Adipose tissue (tissue), 3 donors: ENCODE measurements at regions not wholly inside any gene's neighbourhood (a gene's known extent, or its start where the extent isn't known, plus 50 kb on each side); places are given as distances from the start of the nearest gene placed in this dataset.

Experiments used
- H3K27ac ChIP-seq: one replicate; pipeline ENCODE4 v1.5.1; 2013; ENCODE audit warnings: low read depth, low read length
- WGBS, 3 donors: extraction: QIAGEN DNeasy Blood & Tissue Kit; methylation state at CpG; one replicate each; pipeline ENCODE4 v1.1.7; 2013; 5-methylcytosine and 5-hydroxymethylcytosine counted together
- donor health status: healthy with polysubstance abuse.
- donor health status: Bipolar disorder and iron deficiency.
- donor health status: healthy.

DNA sequence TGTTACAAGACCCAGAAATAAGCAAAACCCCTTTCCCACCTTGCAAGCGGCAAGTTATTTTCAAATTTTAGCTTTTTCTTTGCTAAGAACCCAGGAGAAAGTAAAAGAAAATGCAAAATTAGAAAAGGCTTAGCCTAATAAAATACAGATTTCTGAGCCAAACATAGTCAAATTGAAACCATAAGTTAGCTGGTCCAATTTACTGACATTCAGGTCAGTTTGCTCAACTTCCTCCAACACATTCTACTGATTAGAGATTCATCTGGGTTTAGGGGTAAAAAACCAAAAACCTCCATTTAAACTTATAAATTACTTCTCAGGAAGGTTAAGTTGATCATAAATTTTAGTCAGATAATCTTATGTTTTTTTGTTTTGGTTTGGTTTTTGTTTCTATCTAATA is 701.8 kb upstream of the CXADR start:
- whole genome bisulfite sequencing, 3 donors = 90 to 94% (median 91%) methylated on average over 1 of the region's 1 CpG

DNA sequence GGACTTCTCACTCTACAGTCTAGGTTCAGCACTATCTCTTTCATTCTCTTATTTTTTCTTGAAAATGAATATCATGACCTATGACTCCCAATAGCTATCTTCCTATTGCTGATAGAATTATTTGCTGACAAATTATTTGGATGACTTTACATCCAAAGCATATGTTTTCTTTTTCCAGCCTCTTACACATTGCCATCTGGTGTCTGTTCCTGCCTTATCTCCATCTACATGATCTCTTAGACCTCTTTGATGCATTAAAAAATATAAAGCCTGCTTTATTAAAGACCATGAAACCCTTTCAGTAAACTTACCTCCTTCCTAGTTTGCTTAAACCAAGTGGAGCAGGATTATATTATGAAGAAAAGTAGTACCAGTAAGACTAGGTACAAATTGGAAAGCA is 700.9 kb upstream of the CXADR start:
- no peak overlapping the region for H3K27ac ChIP-seq

More for the DNA sequence above, 701.8 kb upstream of the CXADR start:
- no peak overlapping the region for H3K27ac ChIP-seq

DNA sequence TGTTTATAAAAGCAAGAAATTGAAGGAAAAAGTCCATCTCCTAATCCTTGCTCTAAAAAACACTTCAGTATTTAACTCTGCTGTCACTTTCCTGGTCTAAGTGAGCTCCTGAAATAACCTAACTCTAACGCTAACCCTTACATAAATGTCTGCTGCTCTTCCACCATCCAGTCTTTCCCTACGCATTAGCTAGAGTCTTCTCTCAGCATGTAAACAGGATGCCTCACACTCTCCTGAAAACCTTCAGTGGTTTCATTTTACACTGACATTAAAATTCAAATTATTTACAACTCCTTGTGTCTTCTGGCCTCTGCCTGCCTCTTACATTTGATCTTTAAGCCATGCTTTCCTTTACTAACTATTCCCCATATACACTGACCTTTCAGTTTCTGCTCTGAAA is 697.6 kb upstream of the CXADR start:
- 84 to 88% (median 87%) methylated on average over 2 of the region's 2 CpGs for WGBS, 3 donors
- no peak overlapping the region for H3K27ac ChIP-seq

DNA sequence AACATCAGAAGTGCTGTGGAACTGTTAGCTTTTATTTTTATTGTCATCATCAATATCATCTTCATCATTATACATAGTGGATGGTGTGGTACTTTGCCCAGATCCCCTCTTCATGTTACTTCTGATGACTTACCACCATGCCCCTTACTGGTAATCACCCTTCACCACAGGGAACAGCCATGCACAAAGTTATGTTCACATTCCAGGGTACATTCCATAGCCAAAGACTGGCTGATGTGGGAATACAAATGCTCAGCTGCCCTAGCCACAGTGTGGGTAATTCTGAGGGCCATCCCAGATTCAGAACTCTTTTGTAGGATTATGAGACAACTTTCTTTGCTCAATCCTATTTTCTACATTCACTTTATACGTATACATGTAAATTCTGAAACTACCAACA is 691.3 kb upstream of the CXADR start:
- H3K27ac ChIP-seq = no peak overlapping the region
- 91 to 95% (median 92%) methylated on average over 1 of the region's 1 CpG for WGBS, 3 donors

DNA sequence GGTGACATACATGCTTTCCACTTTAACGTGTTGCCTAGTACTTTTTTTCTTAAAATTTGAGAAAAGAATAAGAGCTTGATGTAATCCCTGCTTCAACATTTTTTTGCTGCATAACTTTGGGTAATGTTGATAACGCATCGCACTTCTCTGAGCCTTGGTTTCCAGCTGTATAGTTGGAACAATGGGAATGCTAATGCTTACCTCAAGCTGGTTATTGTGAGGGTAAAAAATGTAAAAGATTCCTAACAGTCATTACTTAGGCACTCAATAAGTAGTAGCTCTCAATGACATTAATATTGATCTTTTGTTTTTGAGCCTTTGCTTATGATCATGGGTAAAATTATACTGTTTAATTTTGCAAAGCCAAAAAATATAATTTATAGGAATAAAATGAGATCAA is 683.3 kb upstream of the CXADR start:
- WGBS, 3 donors = 72 to 74% (median 74%) methylated on average over 3 of the region's 3 CpGs
- H3K27ac ChIP-seq = no peak overlapping the region

DNA sequence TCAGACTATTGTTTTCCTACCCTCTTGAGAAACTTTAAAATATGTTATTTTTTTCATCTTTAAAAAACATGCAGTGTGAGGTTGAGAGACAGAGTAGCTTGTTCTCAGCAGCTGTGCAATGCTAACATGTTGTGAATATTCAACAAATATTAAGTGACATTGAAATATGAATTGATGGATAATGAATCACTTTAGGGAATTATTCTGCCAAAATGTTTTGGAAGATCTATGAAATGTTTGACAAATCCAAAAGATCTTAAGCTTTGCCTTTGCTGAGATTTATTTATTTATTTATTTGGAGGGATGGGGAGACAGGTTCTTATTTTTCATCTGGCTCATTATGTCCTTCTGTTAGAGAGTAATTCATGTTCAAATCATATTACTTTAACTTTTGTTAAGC is 680.1 kb upstream of the CXADR start:
- H3K27ac ChIP-seq = no peak overlapping the region

DNA sequence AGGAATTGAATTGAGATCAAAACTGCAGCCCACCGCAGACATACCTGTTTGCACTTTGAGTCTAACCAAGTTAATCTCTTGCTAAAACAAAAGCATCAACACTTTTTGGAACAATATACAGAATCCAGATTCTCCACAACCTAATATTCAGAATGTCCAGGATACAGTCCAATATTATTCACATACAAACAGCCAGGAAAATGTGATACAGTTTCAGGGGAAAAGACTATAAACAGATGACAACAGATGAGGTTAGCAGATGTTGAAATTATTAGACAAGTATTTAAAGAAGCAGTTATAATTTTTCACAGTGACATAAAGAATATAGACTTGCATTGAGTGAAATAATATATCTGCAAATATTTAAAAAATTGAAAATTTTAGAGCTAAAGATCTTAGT is 678.1 kb upstream of the CXADR start:
- no peak overlapping the region for H3K27ac ChIP-seq
- 81 to 100% (median 88%) methylated on average over 1 of the region's 1 CpG for WGBS, 3 donors

DNA sequence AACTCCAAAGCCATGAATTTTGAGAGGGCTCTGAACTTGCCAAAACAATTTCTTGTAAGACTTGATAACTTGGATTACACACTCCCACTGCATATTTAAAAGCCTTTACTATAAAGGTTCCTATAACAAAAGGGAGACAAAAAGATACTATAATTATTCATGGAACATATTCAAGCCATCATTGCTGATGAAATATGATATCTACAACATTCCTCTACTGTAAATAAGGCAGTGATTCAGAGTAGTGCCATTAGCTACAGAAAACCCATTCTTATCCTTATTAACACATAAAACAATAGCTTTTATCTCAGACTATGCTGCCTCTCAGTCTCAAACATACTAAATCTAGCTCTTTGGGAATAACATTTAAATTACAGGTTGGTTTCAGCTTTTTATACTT is 675.5 kb upstream of the CXADR start:
- no peak overlapping the region for H3K27ac ChIP-seq

DNA sequence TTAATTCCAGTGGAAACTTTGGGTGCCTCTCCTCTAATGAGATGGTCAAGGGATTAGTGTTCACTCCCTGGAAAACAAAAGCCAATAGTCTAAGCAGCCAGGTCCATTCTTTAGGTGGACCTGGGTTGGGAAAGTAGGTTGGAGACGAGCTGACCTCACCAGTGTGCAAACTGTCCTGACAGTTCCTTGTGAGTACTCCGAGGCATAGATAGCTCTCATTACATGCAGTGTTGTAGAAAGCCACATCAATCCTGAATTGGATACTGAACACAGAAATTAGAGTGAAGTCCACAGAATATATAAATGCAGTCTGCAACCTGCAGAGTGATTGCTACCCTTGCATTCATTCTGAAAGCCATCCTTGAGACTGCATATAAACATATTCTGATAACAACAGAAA is 675.1 kb upstream of the CXADR start:
- H3K27ac ChIP-seq = no peak overlapping the region
- 47 to 68% (median 68%) methylated on average over 2 of the region's 2 CpGs for WGBS, 3 donors

DNA sequence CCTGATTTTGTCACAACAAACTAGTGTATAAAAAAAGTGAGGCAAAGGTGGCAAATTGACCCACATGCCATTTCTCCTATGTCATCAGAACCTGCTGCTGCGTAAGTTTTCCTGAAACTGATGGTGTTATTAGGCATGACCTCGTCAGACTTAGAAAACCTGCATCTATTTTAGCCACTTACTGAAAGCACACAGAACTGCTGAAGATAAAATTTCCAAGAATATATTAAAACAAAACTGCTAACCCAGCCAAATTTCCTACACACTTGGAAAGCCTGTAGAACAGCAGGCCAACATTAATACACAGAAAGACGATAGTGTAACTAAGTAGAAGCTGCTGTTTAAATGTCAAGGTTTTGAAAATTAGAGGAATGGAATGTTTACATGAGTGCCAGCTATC is 674.5 kb upstream of the CXADR start:
- no peak overlapping the region for H3K27ac ChIP-seq
- WGBS, 3 donors = 26 to 48% (median 43%) methylated on average over 3 of the region's 3 CpGs

DNA sequence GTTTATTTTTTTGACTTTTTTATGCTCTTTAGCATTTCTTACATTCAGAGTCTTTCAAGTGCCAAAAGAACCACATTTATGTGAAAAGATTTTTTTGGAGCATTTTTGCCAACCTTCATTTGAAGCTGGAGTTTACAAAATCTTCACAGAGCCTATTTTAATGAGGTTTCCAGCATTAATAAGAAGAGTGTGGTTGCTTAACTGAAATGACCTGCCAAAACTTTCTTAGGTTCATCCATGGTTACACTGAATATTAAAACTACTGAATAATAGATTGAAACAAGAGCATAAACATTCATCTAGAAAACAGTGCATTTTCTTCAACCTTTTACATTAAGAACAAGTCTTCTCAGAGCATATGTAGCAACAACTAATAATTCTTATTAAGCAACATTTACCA is 672.3 kb upstream of the CXADR start:
- H3K27ac ChIP-seq = no peak overlapping the region

DNA sequence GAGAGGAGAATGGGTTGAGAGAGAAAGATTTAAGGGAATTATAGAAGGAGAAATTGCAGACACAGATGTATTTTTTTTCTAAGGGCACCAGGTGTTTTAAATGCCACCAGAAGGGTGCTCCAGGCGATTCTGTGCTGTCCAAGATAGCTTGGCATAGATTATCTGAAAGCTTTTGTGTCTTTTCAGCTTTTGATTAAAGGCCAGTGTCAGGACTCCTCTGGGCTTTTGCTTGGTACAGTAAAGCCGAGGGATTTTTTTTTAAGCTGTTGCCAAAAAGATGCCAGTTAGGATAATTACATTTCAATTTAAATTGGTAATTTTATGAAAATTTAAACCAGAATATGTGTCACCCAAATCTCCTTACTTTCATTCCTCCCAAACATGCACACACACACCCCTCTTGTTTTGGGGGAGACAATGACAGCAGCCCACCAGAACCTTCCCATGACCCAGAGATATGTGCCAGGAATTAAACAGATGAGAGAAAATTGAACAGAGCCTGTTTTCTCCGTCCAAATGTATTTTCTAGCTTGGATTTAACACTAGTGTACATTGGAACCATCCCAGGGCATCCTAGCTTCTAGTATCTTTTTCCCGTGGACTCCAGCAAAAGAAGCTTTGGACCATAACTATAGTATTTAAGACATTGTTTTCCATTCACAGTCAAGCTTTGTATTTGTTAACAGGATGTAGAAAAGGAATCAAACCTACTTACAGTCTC is 670.7 kb upstream of the CXADR start:
- no peak overlapping the region for H3K27ac ChIP-seq
- 59 to 64% (median 61%) methylated on average over 4 of the region's 4 CpGs for WGBS, 3 donors

DNA sequence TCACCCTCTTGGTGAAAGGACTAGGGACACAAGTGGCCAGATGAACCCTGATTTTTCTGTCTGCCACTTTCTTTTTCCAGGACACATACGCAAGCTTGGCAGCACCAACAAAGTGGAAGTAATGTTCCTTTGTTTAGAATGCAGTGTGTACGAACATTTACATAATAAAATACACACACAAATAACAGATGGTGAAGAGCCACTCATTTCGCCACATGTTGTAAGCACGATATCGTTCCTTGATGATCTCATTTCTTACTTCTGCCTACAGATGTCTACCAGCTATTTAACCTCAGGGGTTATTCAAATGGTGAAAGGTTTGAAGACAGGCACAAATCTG is 670.2 kb upstream of the CXADR start:
- H3K27ac ChIP-seq = no peak overlapping the region
- 80 to 83% (median 83%) methylated on average over 5 of the region's 5 CpGs for WGBS, 3 donors

DNA sequence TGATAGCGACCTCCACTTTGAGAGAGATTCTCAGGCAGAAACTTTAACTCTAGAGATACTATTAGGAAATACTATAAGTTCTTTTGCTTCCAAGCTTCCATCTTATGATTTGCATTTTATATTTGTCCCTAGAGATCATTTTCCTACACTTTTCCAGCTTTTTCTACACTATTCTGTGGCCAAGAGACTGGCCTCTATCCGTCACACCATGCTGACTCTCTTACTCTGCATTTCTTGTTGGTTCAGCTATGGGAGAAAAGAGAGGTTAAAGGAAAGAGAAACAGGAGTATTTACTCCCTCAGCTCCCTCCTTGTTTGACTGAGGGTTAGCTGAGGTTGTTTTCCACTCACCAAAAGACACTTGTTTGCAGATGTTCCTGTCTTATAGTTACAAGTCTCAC is 665.6 kb upstream of the CXADR start:
- no peak overlapping the region for H3K27ac ChIP-seq
- 74 to 78% (median 76%) methylated on average over 2 of the region's 2 CpGs for WGBS, 3 donors

DNA sequence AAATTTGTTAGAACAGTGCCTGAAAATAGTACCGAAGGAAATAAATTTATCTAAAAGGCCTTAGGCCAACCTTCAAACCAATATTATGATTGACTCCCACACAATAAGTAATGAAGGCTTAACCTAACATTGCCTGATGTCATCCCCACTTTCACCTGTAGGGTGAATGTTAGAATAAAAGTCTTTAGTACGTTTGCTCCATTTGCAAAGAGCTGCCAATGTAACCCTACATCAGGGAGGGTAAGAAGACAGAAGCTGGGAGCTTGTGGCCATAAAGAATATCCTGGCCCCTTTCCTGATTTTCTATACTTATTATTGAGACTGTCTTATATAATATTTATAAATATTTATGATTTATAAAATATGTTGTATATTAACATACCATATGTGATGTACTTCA is 661.8 kb upstream of the CXADR start:
- no peak overlapping the region for H3K27ac ChIP-seq
- 70 to 82% (median 71%) methylated on average over 2 of the region's 2 CpGs for WGBS, 3 donors

DNA sequence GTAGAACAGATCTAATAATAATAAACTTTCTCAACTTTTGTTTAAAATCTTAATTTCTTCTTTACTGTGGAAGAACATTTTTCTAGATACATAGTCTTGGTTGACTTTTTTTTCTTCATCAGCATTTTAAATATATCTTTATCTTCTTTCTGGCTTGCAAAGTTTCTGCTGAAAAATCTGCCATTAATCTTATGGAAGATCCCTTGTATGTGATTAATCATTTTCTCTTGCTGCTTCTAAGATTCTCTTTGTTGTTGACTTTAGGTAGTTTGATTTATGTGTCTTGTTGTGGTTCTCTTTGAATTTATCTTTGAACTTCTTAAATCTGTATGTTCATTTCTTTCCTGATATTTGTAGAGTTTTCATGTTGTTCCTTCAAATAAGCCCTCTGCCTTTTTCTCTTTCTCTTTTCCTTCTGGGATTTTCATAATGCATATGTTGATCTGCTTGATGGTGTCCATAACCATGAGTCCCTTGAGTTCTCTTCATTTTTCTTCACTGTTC is 657.6 kb upstream of the CXADR start:
- H3K27ac ChIP-seq = no peak overlapping the region

DNA sequence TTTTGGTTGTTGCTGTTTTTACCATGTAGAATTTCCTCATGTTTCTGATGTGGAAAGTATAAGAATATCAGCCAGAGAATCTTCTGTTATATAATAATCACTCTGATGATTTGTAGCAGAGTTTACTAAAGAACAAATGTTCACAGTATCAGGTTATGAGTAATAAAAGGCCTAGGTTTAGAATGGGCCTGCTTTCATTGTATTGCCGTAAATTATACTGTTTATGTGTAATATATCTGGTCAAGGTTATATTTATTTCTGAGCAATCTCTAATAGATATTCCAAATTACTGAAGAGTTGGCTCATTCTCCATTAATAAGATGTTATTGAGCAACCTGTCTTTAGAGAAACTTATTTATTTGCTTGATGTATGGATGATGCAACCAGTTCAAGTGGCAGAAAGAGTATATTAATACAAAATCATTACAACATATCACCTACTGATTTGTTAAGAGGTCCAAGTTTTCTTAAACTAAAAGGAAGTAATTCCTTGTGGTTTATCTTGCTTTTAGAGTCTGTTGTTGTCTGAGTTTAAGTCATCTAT is 649.4 kb upstream of the CXADR start:
- 90 to 96% (median 93%) methylated on average over 1 of the region's 1 CpG for WGBS, 3 donors

DNA sequence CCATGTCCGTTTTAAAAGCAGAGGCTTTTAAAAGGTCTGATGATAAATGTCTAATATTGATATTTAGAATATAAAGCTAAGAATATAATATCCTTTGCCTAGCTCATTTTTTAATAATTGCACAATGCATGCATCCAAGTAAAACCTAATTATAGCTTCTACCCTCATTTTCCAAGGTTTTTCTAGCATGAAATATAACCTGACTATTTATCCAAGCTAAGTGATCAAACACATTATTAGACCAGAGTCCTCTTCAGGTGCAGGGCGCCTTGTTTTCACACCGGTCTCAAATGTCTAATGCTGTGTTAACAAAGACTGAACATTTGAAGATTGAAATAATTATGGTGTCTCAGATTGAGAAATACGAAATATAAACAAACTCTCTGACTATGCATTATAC is 648.9 kb upstream of the CXADR start:
- no peak overlapping the region for H3K27ac ChIP-seq

More for the DNA sequence above, 649.4 kb upstream of the CXADR start:
- no peak overlapping the region for H3K27ac ChIP-seq

DNA sequence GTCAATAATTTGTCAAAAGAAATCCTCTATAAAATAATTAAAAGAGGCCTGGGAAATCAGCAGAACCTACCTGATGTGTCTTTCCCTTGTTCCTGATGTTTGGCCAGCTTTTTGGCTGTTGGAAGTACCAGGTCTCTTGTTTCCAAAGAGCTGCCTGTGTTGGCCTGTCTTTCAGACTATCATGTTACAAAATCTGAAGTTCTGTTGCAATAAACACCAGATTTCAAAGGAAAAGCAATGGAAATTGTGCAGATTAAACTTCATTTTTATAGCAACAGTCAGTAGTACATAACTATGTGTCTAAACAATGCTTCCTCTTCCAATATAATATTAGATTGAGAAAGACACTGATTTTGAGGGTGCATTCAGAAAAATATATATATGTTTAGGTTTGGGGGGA is 647.2 kb upstream of the CXADR start:
- H3K27ac ChIP-seq = no peak overlapping the region

More for the DNA sequence above, 648.9 kb upstream of the CXADR start:
- 62 to 82% (median 80%) methylated on average over 4 of the region's 4 CpGs for WGBS, 3 donors

DNA sequence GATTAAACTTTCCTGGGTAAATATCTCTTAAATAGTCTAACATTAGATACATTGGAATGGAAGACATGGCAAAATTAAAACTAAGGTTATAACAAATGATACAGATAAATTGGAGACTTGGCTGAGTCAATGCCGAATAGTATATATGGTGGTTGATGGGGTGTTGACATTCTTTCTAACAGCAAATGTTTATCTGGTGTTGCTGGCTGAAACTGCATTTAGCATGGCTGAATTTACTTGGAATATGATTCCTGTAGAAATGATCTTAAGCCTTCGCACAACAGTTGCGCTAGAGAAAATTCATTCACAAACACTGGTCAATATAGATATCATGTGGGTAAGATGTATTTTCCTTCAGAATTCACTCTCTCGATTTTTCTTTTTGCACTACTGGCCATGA is 646.0 kb upstream of the CXADR start:
- H3K27ac ChIP-seq = no peak overlapping the region
- 85 to 90% (median 90%) methylated on average over 4 of the region's 4 CpGs for WGBS, 3 donors

DNA sequence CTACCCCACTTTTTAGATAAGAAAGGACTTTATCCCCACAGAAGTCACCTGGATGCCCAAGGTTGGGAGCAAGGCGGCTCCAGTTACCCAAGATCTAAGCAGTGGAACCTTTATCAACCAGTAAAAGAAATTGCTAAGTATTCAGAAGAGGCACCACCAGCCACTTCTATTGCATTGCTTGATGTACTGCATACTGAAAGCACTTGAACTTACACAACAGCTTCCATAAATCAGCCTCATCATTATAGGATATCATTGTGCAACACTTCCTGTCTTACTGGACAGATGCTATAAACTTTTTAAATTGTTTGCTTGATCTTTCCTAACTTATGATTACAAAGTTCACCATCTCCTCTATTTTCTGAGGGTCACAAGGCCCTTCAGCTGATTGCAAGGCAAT is 642.7 kb upstream of the CXADR start:
- 79 to 86% (median 80%) methylated on average over 1 of the region's 1 CpG for WGBS, 3 donors

More for the DNA sequence above, 642.7 kb upstream of the CXADR start:
- H3K27ac ChIP-seq = no peak overlapping the region
